HFF-Myc (cell line): ENCODE measurements at regions not wholly inside any gene's neighbourhood (a gene's known extent, or its start where the extent isn't known, plus 50 kb on each side); places are given as distances from the start of the nearest gene placed in this dataset.
A peak's percentile ranks its signal among the peaks of the same experiment; 100 is the strongest.

Experiments
- DNase-seq: peaks from one replicate; pipeline ENCODE4 v3.0.0-alpha.2; 2011; ENCODE audit warnings: low read depth; ENCODE audit errors: extremely low read depth
- H3K4me3 ChIP-seq: replicated peaks from 2 replicates; pipeline ENCODE4 v1.5.1; 2011; ENCODE audit warnings: low read depth, mild to moderate bottlenecking, control low read depth, low read length
- TF ChIP-seq, protein P1 (sequence below): IDR thresholded peaks from 2 replicates; pipeline ENCODE4 v1.5.1; 2012; ENCODE audit warnings: mild to moderate bottlenecking, low read depth, low read length, control low read depth; ENCODE audit errors: missing control alignments

DNA sequence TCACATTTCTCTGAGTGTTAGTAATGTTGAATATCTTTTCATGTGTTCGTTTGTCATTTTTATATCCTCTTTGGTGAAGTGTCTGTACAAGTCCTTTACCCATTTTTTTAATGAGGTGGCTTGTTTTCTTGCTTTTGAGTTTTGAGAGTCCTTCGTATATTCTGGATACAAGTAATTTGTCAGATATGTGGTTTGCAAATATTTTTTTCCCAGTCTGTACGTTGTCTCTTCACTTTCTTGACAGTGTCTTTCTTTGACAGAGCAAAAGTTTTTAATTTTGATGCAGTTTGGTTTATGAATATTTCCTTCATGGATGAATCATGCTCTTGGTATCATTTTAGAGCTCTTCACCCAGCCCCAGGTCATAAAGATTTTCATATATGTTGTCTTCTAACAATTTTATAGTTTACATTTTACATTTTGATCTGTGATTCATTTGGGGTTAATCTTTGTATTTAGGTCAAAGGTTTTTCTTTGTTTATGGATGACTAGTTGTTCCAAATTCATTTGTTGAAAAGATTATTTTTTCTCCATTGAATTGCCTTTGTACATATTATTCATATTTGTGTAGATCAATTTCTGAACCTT is 152.5 kb downstream of the MRPL14 start:
- no peak for DNase-seq
- H3K4me3 ChIP-seq: no peak overlapping the region
- TF ChIP-seq, protein P1, sequence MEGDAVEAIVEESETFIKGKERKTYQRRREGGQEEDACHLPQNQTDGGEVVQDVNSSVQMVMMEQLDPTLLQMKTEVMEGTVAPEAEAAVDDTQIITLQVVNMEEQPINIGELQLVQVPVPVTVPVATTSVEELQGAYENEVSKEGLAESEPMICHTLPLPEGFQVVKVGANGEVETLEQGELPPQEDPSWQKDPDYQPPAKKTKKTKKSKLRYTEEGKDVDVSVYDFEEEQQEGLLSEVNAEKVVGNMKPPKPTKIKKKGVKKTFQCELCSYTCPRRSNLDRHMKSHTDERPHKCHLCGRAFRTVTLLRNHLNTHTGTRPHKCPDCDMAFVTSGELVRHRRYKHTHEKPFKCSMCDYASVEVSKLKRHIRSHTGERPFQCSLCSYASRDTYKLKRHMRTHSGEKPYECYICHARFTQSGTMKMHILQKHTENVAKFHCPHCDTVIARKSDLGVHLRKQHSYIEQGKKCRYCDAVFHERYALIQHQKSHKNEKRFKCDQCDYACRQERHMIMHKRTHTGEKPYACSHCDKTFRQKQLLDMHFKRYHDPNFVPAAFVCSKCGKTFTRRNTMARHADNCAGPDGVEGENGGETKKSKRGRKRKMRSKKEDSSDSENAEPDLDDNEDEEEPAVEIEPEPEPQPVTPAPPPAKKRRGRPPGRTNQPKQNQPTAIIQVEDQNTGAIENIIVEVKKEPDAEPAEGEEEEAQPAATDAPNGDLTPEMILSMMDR: no peak

DNA sequence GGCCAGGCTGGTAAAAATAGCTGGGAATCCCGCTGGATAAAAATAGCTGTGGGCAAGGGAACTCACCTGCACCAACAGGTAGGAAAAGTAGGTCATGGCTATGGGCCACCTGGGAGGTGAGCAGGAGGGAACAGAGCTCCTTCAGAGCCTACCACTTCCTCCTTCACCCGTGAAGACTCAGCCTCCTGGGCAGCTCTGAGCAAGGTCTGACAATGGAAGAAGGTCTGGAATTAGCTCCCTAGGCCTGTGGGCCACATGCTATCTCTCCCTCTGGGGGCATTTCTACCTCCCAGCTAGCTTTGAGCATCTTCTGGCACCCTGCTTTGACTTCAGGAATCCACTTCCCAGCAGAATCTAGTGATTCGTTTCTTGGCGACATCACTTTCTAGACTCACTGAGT is 153.9 kb downstream of the MRPL14 start:
- H3K4me3 ChIP-seq: no peak overlapping the region
- no peak for DNase-seq
- TF ChIP-seq, protein P1: no peak

DNA sequence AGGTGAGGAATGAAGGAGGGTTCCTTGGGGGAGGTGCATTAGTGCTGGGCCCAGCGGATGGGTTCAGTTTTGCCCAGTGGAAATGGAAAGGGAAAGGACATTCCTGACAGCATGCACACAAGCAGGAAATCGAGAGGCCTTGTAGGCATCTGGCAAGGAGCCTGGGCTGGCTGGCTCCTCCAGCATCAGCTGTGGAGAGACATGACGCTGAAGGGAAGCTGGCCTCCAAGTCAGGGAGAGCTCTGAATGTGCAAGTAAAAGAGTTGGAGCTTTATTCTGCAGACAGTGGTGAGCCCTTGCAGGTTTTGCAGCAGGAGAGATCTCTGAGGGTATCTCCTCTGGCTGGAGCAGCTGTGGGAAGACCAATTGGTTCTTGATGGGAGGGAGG is 154.3 kb downstream of the MRPL14 start:
- H3K4me3 ChIP-seq: no peak overlapping the region
- DNase-seq: peak; percentile 51
- TF ChIP-seq, protein P1: no peak

DNA sequence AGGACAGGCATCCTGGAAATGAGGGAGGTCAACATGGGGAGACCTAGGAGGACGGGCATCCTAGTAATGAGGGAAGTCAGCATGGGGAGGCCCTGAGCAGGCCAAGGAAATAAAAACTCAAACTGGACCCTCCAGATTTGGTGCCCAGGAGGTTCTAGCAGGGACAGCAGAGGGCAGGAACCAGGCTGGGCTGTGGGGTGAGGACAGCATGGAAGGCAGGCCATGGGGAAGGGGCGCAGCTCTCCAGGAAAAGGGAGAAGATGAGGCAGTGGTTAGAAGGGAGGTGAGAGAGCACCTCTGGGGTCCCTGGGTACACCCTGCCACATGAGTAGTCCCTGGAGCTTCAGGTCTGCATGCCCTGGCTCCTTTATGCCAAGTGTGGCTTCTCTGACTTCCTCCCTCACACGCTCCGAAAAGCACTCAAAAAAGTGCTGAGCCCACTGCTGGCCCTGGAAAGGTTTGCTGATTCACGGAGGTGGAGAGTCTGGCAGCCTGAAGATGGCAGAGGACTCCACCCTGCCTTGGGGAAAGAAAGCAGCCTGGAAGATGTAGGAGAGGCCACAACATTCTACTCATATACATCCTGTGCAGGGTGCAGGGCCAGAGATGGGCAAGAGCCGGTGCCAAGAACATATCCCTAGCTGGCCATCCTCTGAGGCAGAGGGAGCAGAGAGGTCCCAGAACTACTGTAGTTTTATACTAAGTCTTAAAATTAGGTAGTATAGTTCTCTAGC is 154.9 kb downstream of the MRPL14 start:
- no peak overlapping the region for H3K4me3 ChIP-seq
- TF ChIP-seq, protein P1: no peak
- no peak for DNase-seq

- H3K4me3 ChIP-seq: no peak overlapping the region
- no peak for DNase-seq
Measured at GRCh38 chr6:43971776-43972126, 155.5 kb downstream of the MRPL14 start.

DNA sequence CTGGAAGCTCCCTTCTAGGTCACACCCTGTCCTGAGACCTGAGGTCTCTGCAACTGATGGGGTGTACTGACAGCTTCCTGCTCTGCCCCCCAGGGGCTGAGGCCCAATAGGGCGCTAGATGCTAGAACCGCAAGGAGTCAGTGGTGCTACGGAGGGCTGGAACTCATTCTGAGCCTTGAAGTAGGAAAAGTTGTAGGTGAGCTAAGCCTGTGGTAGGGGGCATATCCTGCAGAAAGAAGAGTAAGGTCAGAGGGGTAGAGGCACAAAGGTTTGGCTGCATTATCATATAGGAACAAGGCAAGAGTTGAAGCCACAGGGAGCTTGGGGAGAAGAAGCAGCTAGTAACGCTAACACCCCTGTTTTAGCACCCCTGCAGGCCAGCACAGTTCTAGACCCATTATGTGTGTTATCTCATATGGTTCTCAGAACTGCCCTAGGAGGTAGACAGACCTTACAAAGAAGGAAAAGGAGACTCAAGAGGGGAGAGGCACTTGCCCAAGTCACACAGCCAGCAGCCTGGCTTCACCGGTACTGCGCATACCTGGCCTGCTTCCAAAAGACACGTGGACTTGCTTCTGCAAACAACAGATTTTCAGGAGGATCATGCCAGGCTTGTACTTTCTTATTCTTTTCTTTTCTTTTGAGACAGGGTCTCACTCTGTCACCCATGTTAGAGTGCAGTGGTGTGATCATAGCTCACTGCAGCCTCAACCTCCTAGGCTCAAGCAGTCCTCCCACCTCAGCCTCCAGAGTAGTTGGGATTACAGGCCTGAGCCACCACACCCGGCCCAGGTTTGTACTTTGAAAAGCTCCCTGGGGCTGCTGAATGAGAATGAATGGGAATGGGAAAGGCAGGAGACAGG is 156.1 kb downstream of the MRPL14 start:
- DNase-seq: no peak
- no peak overlapping the region for H3K4me3 ChIP-seq
- TF ChIP-seq, protein P1: no peak

More at GRCh38 chr6:43971776-43972126, 155.5 kb downstream of the MRPL14 start:
- TF ChIP-seq, protein P1: no peak
